ENCODE measurements at regions not wholly inside any gene's neighbourhood (a gene's known extent, or its start where the extent isn't known, plus 50 kb on each side); places are given as distances from the start of the nearest gene placed in this dataset.

GRCh38 chr7:88442413-88442812 lies 135.7 kb upstream of the STEAP4 start:
- no peaks in the 10 kb centered on the region for H3K4me1 ChIP-seq (ENCODE audit: low read depth)
- H3K9me3 ChIP-seq (ENCODE audit: low read depth): no peaks in the 10 kb centered on the region
- no peak for TF ChIP-seq CTCF (IDR thresholded peaks at IDR 0.05; ENCODE audit: low read depth, low read length)
- no peak overlapping the region for H3K4me3 ChIP-seq
- no peak for DNase-seq (ENCODE audit: low read depth in 1 of 2, low spot score in 1 of 2)
- H3K36me3 ChIP-seq: no peaks in the 10 kb centered on the region
- H3K27me3 ChIP-seq: no peaks in the 10 kb centered on the region
- H3K27ac ChIP-seq: no peak overlapping the region

DNA sequence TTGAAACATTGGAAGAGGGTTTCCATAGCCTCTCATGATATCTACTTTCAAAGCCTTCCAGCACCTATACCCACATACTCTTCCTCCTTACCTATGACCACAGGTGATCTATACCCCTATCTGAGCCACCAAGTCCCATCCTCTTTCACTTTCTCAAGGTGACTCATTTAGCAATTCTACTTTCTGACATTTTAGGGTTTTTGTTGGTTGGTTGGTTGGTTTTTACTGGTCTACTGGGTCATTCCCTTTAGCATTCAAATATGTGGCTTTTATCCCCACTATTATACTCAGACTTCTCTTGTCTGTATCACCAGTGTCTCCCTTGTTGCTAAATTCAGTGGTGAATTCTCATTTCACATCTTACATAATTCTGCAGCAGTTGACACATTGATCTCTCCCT lies 130.4 kb upstream of the STEAP4 start:
- Histone ChIP-seq H3K27me3 (no peaks in the 10 kb centered on the region), H3K4me3 (no peak overlapping the region), H3K36me3 (no peaks in the 10 kb centered on the region), H3K27ac (no peak overlapping the region), H3K4me1 (ENCODE audit: low read depth) (no peaks in the 10 kb centered on the region), H3K9me3 (ENCODE audit: low read depth) (no peaks in the 10 kb centered on the region)
- TF ChIP-seq CTCF (IDR thresholded peaks at IDR 0.05; ENCODE audit: low read depth, low read length): no peak
- no peak for DNase-seq (ENCODE audit: low read depth in 1 of 2, low spot score in 1 of 2)

DNA sequence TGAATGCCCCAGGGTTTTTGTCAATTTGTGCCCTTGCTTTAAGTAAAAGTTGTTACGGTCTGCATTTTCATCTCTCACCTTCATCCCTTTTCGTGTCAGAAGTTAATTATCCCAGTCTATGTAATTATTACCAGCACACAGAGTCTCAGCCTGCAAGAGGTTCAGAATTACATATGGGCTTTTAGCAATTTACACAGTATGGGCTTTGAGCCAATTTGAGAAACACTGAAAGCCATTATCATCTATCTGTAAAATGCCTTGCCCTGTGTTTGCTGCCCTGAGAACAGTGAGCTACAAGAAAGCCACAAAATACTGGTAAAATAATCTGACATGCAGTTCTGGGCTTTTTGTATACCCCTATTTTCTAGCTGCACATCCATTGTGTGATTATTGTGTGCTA lies 125.6 kb upstream of the STEAP4 start:
- Histone ChIP-seq H3K9me3 (ENCODE audit: low read depth) (no peaks in the 10 kb centered on the region), H3K36me3 (no peaks in the 10 kb centered on the region), H3K27me3 (no peaks in the 10 kb centered on the region), H3K4me1 (ENCODE audit: low read depth) (no peaks in the 10 kb centered on the region), H3K4me3 (no peak overlapping the region), H3K27ac (no peak overlapping the region)
- TF ChIP-seq CTCF (IDR thresholded peaks at IDR 0.05; ENCODE audit: low read depth, low read length): no peak
- DNase-seq (ENCODE audit: low read depth in 1 of 2, low spot score in 1 of 2): no peak

DNA sequence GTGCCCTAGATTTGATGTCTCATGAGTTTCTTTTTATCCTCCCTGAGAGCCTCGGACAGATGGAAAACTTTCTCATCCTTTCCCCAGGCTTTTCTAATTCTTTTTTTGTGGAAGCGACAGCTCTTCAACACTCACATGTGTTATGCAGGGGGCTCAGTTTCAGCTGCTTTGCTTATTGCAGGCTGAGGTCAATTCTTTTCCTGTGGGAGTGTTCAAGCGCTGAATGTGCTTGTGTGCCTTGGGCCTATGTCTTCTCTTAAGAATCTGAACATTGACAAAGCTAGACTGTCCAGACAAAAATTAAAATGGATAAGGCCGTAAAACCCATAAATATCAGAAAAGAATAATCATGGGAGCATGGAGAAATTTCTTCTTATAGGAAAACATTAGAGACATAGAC lies 125.2 kb upstream of the STEAP4 start:
- H3K4me3 ChIP-seq: no peak overlapping the region
- no peak for DNase-seq (ENCODE audit: low read depth in 1 of 2, low spot score in 1 of 2)
- no peak for TF ChIP-seq CTCF (IDR thresholded peaks at IDR 0.05; ENCODE audit: low read depth, low read length)
- no peaks in the 10 kb centered on the region for H3K4me1 ChIP-seq (ENCODE audit: low read depth)
- H3K27ac ChIP-seq: no peak overlapping the region
- H3K27me3 ChIP-seq: no peaks in the 10 kb centered on the region
- H3K9me3 ChIP-seq (ENCODE audit: low read depth): no peaks in the 10 kb centered on the region
- H3K36me3 ChIP-seq: no peaks in the 10 kb centered on the region

- Histone ChIP-seq H3K27ac (no peak overlapping the region), H3K36me3 (no peaks in the 10 kb centered on the region), H3K4me1 (ENCODE audit: low read depth) (no peaks in the 10 kb centered on the region), H3K4me3 (no peak overlapping the region), H3K9me3 (ENCODE audit: low read depth) (no peaks in the 10 kb centered on the region), H3K27me3 (no peaks in the 10 kb centered on the region)
- TF ChIP-seq CTCF (IDR thresholded peaks at IDR 0.05; ENCODE audit: low read depth, low read length): no peak
- no peak for DNase-seq (ENCODE audit: low read depth in 1 of 2, low spot score in 1 of 2)
Measured at GRCh38 chr7:88429382-88429781, 122.7 kb upstream of the STEAP4 start.

- H3K27me3 ChIP-seq: no peaks in the 10 kb centered on the region
- no peak for DNase-seq (ENCODE audit: low read depth in 1 of 2, low spot score in 1 of 2)
- no peak overlapping the region for H3K27ac ChIP-seq
- H3K4me3 ChIP-seq: no peak overlapping the region
- no peaks in the 10 kb centered on the region for H3K36me3 ChIP-seq
- H3K9me3 ChIP-seq (ENCODE audit: low read depth): no peaks in the 10 kb centered on the region
- no peaks in the 10 kb centered on the region for H3K4me1 ChIP-seq (ENCODE audit: low read depth)
- no peak for TF ChIP-seq CTCF (IDR thresholded peaks at IDR 0.05; ENCODE audit: low read depth, low read length)
Measured at GRCh38 chr7:88402529-88402928, 95.8 kb upstream of the STEAP4 start.
